ENCODE measurements at regions not wholly inside any gene's neighbourhood (a gene's known extent, or its start where the extent isn't known, plus 50 kb on each side); places are given as distances from the start of the nearest gene placed in this dataset.

DNA sequence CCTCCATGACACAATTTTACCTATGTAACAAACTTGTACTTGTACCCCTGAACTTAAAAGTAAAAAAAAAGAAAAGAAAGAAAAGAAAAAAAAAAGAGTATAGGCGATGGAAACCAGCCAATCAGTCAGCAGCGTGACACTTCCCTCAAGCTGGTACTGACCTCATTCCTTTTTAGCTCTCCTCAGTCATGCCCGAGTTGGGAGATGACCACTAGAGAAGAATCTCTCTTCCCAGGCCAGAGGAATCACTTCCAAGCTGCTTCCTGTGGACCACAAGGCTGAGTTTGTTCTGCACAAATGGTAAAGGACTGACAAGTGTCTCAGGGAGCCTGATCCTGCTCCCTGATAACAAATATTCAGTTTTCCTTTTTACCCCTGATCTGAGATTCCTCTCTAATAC lies 313.5 kb upstream of the ESRRG start:
- TF ChIP-seq POLR2A (IDR thresholded peaks at IDR 0.05) (no peak), POLR2AphosphoS5 (IDR thresholded peaks at IDR 0.05) (no peak), EP300 (IDR thresholded peaks at IDR 0.05; ENCODE audit: low read depth) (no peak)
- TF ChIP-seq, protein P1, sequence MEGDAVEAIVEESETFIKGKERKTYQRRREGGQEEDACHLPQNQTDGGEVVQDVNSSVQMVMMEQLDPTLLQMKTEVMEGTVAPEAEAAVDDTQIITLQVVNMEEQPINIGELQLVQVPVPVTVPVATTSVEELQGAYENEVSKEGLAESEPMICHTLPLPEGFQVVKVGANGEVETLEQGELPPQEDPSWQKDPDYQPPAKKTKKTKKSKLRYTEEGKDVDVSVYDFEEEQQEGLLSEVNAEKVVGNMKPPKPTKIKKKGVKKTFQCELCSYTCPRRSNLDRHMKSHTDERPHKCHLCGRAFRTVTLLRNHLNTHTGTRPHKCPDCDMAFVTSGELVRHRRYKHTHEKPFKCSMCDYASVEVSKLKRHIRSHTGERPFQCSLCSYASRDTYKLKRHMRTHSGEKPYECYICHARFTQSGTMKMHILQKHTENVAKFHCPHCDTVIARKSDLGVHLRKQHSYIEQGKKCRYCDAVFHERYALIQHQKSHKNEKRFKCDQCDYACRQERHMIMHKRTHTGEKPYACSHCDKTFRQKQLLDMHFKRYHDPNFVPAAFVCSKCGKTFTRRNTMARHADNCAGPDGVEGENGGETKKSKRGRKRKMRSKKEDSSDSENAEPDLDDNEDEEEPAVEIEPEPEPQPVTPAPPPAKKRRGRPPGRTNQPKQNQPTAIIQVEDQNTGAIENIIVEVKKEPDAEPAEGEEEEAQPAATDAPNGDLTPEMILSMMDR (IDR thresholded peaks at IDR 0.05) = no peak
- no peak for DNase-seq
- Histone ChIP-seq H3K27ac (no peak overlapping the region), H3K4me1 (no peaks in the 10 kb centered on the region), H3K27me3 (no peaks in the 10 kb centered on the region), H3K36me3 (no peaks in the 10 kb centered on the region), H3K4me3 (no peak overlapping the region), H3K9me3 (peaks cover 7 to 10% of the 10 kb centered on the region in 2 donors)
- in situ Hi-C loops (cut with MboI; ENCODE audit: low pct_ligation_motif_present in 1 of 4, low pct_unique_long_range_greater_than_20kb in 1 of 4, low sequenced_read_pairs in 3 of 4) = no loop called here
- WGBS, 2 donors (ENCODE audit: low coverage in 1 of 2) = 70% methylated on average over 3 of the region's 3 CpGs; no CpG with 5 or more reads in 1 of the 2 donors
- intact Hi-C loops (cut with DNase I; ENCODE audit: low total_unique reads) = no loop called here

DNA sequence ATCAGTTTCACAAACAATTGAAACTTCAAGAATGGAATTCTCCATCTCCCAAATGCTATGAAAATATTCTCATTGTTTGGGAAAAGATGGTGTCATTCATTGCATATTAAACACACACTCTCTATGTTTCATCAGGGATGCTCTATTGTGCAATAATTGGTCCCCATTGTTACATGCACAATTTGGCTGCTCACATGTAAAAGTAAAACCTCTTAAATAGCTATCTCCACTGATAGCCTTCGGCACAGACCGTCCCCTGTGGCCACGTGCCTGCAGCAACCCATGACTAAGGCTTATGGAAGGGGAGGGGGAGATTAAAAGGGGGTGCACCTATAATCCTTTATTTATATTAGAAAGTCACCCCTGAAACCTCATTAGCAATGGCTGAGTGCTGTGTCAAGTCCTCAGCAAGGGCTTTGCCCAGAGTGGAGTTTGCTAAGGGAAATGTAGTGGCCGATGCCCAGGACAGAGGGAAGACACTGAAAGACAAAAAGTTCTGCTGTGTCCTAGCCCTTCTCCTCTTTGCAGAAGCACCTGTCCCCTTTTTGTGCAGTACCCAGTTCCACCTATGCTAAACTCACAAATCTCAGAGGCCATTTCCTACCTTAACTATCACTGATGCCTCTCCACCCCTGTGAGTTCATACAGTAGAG lies 309.6 kb upstream of the ESRRG start:
- no peaks in the 10 kb centered on the region for H3K36me3 ChIP-seq
- no peak for DNase-seq
- no peaks in the 10 kb centered on the region for H3K9me3 ChIP-seq
- H3K4me3 ChIP-seq = no peak overlapping the region
- TF ChIP-seq, protein P1 (IDR thresholded peaks at IDR 0.05) = no peak
- TF ChIP-seq POLR2AphosphoS5 (IDR thresholded peaks at IDR 0.05) = no peak
- TF ChIP-seq POLR2A (IDR thresholded peaks at IDR 0.05) = no peak
- TF ChIP-seq EP300 (IDR thresholded peaks at IDR 0.05; ENCODE audit: low read depth) = no peak
- 93 to 96% methylated on average over 3 to 4 of the region's 4 CpGs for WGBS, 2 donors (ENCODE audit: low coverage in 1 of 2)
- no peak overlapping the region for H3K27ac ChIP-seq
- in situ Hi-C loops (cut with MboI; ENCODE audit: low pct_ligation_motif_present in 1 of 4, low pct_unique_long_range_greater_than_20kb in 1 of 4, low sequenced_read_pairs in 3 of 4) = no loop called here
- intact Hi-C loops (cut with DNase I; ENCODE audit: low total_unique reads) = no loop called here
- H3K4me1 ChIP-seq = peaks cover 0 to 13% (median 0%) of the 10 kb centered on the region in 4 donors
- no peaks in the 10 kb centered on the region for H3K27me3 ChIP-seq

DNA sequence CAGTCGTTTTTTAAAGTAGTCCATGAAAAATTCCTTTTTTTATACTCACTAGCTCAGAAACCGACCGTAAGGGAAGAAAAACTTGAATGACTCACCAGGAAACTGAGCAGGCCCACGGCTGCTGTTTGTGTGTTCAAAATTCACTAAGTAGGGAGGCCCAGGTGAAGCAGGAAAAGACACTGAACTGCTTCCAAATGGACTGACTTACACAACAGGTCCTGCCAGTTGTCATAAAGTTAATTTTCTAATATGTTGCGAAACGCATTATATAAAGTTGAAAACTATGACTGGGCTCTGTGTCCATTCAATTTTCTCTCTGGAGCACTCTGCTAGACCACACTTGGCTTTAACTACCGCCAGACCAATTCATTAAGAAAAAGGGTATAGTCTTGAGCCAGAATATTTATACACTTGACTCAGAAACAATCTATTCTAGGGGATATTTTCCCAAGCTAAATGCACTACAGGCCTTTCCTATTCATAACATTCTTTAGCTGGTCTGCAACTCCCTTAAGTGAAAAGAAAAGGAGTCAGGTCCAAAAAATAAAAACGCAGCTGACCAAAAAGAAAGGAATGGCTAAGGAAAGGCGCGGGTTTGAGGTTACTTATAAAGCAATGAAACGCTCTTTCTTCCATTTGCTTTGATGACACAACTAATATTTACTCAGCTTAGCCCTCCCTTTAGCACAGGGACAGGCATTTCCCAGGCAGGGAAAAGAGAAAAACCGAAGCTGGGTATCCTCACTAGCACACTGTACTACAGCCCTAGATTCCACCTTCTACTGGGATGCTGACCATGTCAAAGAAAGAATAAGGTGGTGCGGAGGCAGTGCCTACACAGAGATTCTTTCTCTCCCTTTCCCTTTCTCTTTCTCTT lies 306.3 kb upstream of the ESRRG start:
- TF ChIP-seq, protein P1 (IDR thresholded peaks at IDR 0.05) = no peak
- no peak for TF ChIP-seq POLR2A (IDR thresholded peaks at IDR 0.05)
- TF ChIP-seq POLR2AphosphoS5 (IDR thresholded peaks at IDR 0.05) = no peak
- H3K4me3 ChIP-seq = no peak overlapping the region
- H3K9me3 ChIP-seq = no peaks in the 10 kb centered on the region
- WGBS, 2 donors (ENCODE audit: low coverage in 1 of 2) = 40 to 47% methylated on average over 9 to 13 of the region's 13 CpGs
- no peak overlapping the region for H3K27ac ChIP-seq
- H3K36me3 ChIP-seq = no peaks in the 10 kb centered on the region
- DNase-seq = peak; percentile 37
- no peaks in the 10 kb centered on the region for H3K27me3 ChIP-seq
- intact Hi-C loops (cut with DNase I; ENCODE audit: low total_unique reads) = no loop called here
- in situ Hi-C loops (cut with MboI; ENCODE audit: low pct_ligation_motif_present in 1 of 4, low pct_unique_long_range_greater_than_20kb in 1 of 4, low sequenced_read_pairs in 3 of 4) = no loop called here
- H3K4me1 ChIP-seq = peaks cover 0 to 13% (median 0%) of the 10 kb centered on the region in 4 donors

DNA sequence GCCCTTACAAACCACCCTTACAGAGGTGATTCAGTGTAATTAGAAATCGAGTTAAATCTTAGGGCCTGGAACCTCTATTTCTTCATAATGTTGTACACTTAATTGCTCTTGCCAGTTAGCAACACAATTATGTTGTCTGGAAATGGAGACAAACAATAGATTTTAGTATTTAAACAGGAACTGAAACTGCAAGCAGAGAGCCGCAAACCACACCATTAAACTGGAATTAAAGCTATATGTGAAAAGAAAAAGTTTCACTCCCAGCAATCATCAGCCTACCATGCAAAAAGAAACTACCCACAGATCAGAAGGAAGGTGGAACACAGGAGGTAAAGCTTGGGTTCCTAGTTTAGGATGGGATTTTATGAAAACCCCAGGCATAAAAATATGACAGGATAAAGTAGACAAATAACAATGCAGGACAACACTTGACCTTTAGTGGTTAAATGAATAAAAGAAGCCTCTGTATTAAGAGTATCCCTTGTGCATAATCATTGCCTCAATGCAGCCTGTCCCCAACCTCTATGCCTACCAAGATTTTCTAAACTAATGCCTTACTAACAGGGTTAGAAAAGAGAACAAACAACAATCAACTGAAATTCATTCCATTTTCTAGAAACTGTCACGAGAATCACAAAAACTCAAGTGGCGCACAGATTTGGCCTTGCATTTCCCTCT lies 304.3 kb upstream of the ESRRG start:
- no peak overlapping the region for H3K4me3 ChIP-seq
- peaks cover 0 to 13% (median 0%) of the 10 kb centered on the region in 4 donors for H3K4me1 ChIP-seq
- DNase-seq = no peak
- in situ Hi-C loops (cut with MboI; ENCODE audit: low pct_ligation_motif_present in 1 of 4, low pct_unique_long_range_greater_than_20kb in 1 of 4, low sequenced_read_pairs in 3 of 4) = no loop called here
- no peaks in the 10 kb centered on the region for H3K27me3 ChIP-seq
- TF ChIP-seq POLR2AphosphoS5 (IDR thresholded peaks at IDR 0.05) (no peak), EP300 (IDR thresholded peaks at IDR 0.05; ENCODE audit: low read depth) (no peak), POLR2A (IDR thresholded peaks at IDR 0.05) (no peak)
- TF ChIP-seq, protein P1 (IDR thresholded peaks at IDR 0.05) = no peak
- no peaks in the 10 kb centered on the region for H3K9me3 ChIP-seq
- no peak overlapping the region for H3K27ac ChIP-seq
- intact Hi-C loops (cut with DNase I; ENCODE audit: low total_unique reads) = no loop called here
- 61 to 67% methylated on average over 4 of the region's 4 CpGs for WGBS, 2 donors (ENCODE audit: low coverage in 1 of 2)
- H3K36me3 ChIP-seq = no peaks in the 10 kb centered on the region
